ENCODE measurements at regions not wholly inside any gene's neighbourhood (a gene's known extent, or its start where the extent isn't known, plus 50 kb on each side); places are given as distances from the start of the nearest gene placed in this dataset.

DNA sequence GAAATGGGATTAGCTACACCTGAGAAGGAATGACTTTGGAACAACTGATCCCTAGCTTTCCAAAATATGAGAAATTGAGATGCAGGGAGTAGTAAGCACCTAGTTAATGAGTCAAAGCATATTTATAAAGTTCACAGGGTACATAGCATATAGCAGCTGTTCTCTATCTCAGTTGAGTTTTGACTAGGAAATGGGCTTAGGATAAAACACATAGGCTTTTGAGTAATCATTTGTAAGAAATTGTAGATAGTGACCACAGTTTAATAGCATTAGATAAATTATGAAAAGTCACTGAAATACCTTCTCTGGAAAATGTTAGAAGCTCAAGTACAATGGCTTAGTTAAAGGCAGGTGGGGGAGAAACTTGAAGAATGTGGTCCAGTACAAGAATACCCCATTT is 444.7 kb upstream of the TNP1 start:
- TF ChIP-seq, protein P1, sequence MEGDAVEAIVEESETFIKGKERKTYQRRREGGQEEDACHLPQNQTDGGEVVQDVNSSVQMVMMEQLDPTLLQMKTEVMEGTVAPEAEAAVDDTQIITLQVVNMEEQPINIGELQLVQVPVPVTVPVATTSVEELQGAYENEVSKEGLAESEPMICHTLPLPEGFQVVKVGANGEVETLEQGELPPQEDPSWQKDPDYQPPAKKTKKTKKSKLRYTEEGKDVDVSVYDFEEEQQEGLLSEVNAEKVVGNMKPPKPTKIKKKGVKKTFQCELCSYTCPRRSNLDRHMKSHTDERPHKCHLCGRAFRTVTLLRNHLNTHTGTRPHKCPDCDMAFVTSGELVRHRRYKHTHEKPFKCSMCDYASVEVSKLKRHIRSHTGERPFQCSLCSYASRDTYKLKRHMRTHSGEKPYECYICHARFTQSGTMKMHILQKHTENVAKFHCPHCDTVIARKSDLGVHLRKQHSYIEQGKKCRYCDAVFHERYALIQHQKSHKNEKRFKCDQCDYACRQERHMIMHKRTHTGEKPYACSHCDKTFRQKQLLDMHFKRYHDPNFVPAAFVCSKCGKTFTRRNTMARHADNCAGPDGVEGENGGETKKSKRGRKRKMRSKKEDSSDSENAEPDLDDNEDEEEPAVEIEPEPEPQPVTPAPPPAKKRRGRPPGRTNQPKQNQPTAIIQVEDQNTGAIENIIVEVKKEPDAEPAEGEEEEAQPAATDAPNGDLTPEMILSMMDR (IDR thresholded peaks at IDR 0.05) = no peak
- Mint-ChIP-seq H3K36me3 (ENCODE audit: low read depth) (peaks cover 21% of the 10 kb centered on the region), H3K27me3 (ENCODE audit: low read depth, poor library complexity) (peaks cover 7% of the 10 kb centered on the region), H3K27ac (no peak overlapping the region), H3K4me3 (no peak overlapping the region), H3K4me1 (no peaks in the 10 kb centered on the region), H3K9me3 (peaks cover 26% of the 10 kb centered on the region)
- DNase-seq = no peak

DNA sequence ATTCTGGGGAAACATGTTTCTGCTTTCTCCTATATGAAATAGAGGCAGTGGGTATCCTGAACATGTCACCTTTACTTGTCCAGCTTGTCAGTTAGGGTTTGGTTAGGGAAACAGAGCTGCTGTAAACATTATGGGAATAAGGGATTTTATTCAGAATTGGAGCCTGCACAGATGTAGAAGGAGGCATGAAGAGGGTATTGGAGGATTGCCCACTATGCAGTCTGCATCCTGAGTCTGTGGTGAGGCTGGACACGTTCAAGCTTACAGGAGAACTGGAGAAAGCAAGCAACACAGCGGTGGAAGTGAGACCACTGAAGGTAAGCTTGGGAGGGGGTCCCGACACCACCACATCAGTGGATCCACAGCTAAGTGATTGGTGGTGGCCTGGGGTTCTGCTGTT is 443.0 kb upstream of the TNP1 start:
- TF ChIP-seq, protein P1 (IDR thresholded peaks at IDR 0.05) = no peak
- Mint-ChIP-seq H3K9me3 (peaks cover 9% of the 10 kb centered on the region), H3K36me3 (ENCODE audit: low read depth) (peaks cover 11% of the 10 kb centered on the region), H3K27me3 (ENCODE audit: low read depth, poor library complexity) (peaks cover 7% of the 10 kb centered on the region), H3K27ac (no peak overlapping the region), H3K4me1 (no peaks in the 10 kb centered on the region), H3K4me3 (no peak overlapping the region)
- no peak for DNase-seq

DNA sequence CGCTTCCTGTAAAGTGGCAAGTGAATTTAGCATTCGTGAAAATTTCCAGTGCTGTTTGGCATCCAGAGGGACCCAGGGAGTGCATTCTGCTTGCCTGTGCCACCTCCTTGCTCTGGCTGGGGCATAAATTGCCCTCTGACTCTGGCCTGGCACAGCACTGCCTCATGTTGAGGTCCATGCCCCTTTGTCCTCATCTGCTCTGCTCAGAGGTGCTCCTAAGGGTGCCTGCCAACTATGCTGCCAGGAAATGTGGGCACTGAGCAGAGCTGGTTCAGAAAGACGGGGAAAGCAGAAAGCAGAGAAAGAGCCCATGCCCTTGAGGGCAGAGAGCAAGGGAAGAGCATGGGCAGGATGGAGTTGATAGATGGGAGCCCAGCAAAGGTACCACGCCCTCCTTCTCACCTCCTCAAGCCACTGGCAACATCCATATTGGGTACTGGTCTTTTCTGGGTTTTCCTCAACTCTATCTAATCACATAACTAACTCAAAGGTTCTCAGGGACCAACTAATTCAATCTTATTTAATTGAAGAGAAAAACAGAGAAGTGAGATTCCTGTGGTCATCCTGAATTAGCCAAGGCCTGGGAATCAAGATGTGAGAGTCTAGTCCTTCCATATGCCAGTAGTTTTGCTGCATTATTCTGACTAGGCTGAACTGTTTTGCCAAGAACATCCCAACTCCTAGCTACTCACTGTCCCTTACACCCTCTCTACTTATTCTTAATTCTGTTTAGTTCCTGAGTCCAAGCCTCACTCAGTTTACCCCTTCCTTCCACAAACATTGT is 441.5 kb upstream of the TNP1 start:
- peaks cover 7% of the 10 kb centered on the region for H3K27me3 Mint-ChIP-seq (ENCODE audit: low read depth, poor library complexity)

DNA sequence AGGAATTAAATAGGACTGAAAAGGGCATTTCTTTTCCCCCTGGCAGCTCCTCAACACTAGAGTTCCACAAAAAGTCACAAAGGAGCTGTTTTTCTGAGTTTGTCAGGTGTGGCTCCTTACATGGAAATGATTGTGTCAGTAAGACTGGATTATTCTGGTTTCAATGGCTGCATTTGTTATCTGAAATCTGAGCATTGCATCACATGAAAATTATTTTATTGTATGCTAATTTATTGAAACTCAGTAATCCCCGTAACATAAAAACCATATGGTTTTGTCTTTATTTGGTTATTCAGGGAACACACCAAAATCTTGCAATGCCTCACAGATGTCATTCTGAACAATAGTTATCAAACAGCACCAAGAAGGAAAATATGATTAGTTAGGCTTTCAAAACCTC is 439.7 kb upstream of the TNP1 start:
- H3K36me3 Mint-ChIP-seq (ENCODE audit: low read depth) = peaks cover 27% of the 10 kb centered on the region
- no peak for DNase-seq
- TF ChIP-seq, protein P1 (IDR thresholded peaks at IDR 0.05) = no peak
- peaks cover 2% of the 10 kb centered on the region for H3K27me3 Mint-ChIP-seq (ENCODE audit: low read depth, poor library complexity)
- no peak overlapping the region for H3K4me3 Mint-ChIP-seq
- peaks cover 26% of the 10 kb centered on the region for H3K9me3 Mint-ChIP-seq
- H3K27ac Mint-ChIP-seq = no peak overlapping the region
- H3K4me1 Mint-ChIP-seq = no peaks in the 10 kb centered on the region

More for the DNA sequence above, 441.5 kb upstream of the TNP1 start:
- TF ChIP-seq, protein P1 (IDR thresholded peaks at IDR 0.05) = no peak
- DNase-seq = no peak
- Mint-ChIP-seq H3K4me3 (no peak overlapping the region), H3K4me1 (no peaks in the 10 kb centered on the region), H3K9me3 (peaks cover 12% of the 10 kb centered on the region), H3K27ac (no peak overlapping the region), H3K36me3 (ENCODE audit: low read depth) (peaks cover 12% of the 10 kb centered on the region)

DNA sequence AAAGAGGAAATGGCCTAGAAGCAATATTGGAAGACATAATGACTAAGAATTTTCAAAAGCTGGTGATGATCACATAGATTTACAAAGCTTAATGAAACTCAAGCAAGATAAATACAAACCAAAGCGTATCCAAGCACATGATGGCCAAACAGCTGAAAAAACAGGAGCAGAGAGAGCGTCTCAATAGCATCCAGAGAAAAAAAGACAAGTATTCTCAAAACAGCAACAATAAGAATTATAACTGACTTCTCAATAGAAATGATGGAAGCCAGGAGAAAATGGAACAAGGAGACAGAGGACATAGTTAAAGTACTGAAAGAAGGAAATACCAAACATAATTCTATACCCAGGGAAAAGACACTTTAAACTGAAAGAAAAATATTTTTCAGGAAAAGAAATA is 437.2 kb upstream of the TNP1 start:
- TF ChIP-seq, protein P1 (IDR thresholded peaks at IDR 0.05) = no peak
- Mint-ChIP-seq H3K9me3 (peaks cover 32% of the 10 kb centered on the region), H3K4me3 (no peak overlapping the region), H3K27ac (no peak overlapping the region), H3K4me1 (peaks cover 5% of the 10 kb centered on the region), H3K27me3 (ENCODE audit: low read depth, poor library complexity) (peaks cover 6% of the 10 kb centered on the region), H3K36me3 (ENCODE audit: low read depth) (peaks cover 34% of the 10 kb centered on the region)
- DNase-seq = no peak

DNA sequence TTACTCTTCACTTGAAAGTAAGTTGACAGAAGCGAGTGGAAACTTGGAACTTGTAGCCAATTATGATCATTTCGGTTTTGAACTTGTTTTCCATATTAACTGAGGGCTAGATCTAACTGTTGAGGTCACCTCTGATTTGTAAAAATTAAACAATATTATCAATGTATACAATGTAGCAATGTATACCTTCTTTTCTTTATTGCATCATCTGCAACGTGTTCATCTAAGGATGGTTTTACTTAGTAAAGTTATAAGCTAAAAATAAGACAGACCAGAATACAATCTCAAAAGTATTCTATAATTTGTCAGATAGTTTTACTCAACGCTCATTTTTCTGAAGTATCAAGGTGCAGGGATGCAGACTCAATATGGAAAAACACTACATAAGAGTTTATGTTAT is 435.0 kb upstream of the TNP1 start:
- Mint-ChIP-seq H3K36me3 (ENCODE audit: low read depth) (peaks cover 34% of the 10 kb centered on the region), H3K27ac (no peak overlapping the region), H3K4me1 (peaks cover 20% of the 10 kb centered on the region), H3K4me3 (no peak overlapping the region), H3K27me3 (ENCODE audit: low read depth, poor library complexity) (peaks cover 5% of the 10 kb centered on the region), H3K9me3 (peaks cover 32% of the 10 kb centered on the region)
- TF ChIP-seq, protein P1 (IDR thresholded peaks at IDR 0.05) = no peak
- DNase-seq = no peak

Measured in nephron progenitor cell (in vitro differentiated cells).